ENCODE measurements at regions not wholly inside any gene's neighbourhood (a gene's known extent, or its start where the extent isn't known, plus 50 kb on each side); places are given as distances from the start of the nearest gene placed in this dataset.

GRCh38 chr5:136682986-136683385 is 317.6 kb upstream of the TRPC7 start:
- DNase-seq, result no peak

DNA sequence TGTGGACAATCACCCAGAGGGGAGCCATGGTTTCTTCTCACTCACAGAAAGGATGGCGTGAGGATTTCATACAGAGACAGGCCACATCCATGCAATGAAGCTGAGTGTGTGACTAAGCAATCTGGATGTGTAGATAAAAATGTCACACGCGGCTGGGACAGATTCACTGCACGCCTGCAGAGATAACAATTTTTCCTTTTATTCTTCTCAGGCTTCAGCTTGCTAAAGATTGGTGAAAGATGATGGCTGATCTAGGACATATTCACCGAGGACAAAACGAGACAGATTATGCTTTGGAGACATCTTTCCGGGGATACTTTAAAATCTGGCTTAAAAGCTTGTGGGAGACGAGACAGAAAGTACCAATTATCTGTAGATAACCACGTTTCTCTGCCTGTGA is 313.9 kb upstream of the TRPC7 start:
- no peak for DNase-seq

GRCh38 chr5:136677217-136677616 is 311.9 kb upstream of the TRPC7 start:
- DNase-seq, result no peak

GRCh38 chr5:136676685-136677084 is 311.3 kb upstream of the TRPC7 start:
- no peak for DNase-seq

GRCh38 chr5:136675769-136676168 is 310.4 kb upstream of the TRPC7 start:
- DNase-seq, result no peak

GRCh38 chr5:136674178-136674577 is 308.8 kb upstream of the TRPC7 start:
- no peak for DNase-seq

DNA sequence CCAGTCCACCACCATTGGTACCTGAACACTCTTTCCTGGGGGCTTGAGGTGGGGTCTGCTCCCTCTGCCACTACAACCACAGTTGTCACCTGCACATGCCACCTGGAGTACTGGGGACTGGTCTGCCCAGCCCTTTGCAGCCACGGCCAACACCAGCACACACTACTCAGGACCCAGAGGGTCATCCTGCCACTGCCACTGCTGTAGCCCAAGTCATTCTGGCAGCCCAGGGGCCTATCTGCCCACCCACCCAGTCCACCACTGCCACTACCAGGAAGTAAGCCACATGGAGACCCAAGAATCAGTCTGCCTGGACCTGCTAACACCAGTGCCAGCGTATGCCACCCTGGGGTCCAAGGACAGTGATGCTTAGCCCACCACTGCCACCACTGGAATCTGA is 302.4 kb upstream of the TRPC7 start:
- no peak for DNase-seq

- no peak for DNase-seq
These were observed 301.8 kb upstream of the TRPC7 start for GRCh38 chr5:136666970-136667620.

GRCh38 chr5:136665331-136665730 is 300.0 kb upstream of the TRPC7 start:
- DNase-seq, result no peak

DNA sequence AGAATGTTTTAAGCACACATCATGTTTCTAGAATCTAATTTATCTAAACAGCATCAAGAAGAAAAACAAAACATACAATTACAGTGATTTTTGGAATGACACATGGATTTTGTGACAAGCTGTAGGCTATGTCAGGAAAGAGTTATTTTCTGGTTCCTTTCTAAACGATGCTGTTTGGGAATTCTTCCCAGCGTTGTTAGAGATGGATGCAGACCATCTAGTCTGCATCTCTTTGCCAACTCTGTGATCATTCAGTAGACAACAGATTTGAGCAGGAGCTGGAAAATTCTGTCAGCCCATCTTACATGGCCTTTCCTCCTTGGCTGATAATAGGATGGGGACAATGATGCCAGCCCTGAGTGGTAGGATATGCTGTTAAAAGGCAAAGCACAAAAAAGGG is 295.7 kb upstream of the TRPC7 start:
- DNase-seq, result no peak

GRCh38 chr5:136656811-136657210 is 291.5 kb upstream of the TRPC7 start:
- DNase-seq, result no peak

DNA sequence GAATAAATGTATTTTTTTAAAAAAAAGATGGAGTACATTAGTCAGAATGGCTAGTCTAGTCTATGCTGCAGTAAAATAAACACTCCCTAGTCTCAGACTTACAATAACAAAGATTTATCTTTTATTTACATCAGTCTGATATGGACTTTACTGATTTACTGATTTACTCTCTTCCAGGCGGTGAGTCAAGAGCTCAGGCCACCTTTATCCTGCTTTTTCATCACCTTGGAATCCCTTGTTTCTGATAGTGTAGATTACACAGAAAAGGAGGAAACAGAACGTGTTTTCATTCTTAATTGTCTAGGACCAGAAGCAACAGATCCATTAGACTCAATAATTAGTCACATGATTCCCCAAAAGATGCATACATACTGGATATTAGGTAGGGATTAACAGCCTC is 290.1 kb upstream of the TRPC7 start:
- DNase-seq, result no peak

DNA sequence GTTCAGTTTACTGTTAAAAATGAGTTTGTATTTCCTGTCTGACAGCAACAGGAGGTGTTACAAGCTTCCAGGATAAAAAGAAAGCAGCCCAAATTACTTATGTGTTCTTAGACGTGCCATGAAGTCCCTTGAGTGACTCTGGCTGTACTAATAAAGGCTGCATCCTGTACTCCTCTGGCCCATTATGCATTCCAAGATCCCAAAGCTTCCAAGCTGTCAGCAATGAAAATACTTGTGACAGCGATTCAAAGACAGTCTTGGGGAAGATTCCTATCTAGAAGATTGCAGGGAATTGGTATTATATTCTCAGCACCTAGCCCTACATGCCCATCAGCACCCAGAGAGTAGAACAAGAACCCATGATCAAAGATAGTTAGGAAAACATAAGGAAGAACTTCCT is 281.6 kb upstream of the TRPC7 start:
- no peak for DNase-seq

DNA sequence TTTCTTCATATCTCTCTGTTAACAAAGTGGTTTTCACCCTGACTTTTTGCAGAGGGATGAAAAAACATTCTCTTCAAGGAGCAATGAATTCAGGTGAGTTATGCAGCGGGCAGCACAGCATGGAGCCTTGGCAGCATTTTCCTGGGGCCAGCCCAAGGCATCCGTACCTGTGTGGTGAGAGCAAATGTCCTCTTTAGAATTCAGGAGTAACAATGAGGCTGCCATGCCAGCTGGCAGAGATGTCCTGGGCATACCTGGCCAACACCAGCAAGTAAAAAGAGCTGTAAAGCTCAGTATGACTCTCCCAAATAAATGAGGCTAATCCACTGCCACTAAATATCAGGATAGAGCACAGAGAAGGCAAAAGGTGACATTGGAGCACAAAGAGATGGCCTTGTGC is 277.6 kb upstream of the TRPC7 start:
- no peak for DNase-seq

DNA sequence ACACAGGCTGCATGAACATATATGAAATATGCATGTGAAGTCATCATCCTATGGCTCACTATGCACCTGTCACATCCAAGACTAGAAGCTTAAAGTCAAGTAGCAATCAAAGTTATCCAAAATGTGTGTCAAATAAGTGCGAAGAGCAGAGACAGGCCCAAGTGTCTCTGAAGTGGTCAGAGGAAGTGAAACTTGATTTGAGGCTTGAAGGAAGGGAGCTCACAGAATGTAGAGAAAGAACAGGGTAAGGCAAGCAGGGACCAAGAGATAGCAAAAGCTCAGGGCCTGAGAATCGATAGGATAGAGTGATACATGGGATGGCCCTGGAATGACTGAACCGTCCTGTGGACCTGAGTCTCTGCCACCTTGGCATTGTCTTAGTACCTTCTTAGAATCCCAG is 274.3 kb upstream of the TRPC7 start:
- no peak for DNase-seq

DNA sequence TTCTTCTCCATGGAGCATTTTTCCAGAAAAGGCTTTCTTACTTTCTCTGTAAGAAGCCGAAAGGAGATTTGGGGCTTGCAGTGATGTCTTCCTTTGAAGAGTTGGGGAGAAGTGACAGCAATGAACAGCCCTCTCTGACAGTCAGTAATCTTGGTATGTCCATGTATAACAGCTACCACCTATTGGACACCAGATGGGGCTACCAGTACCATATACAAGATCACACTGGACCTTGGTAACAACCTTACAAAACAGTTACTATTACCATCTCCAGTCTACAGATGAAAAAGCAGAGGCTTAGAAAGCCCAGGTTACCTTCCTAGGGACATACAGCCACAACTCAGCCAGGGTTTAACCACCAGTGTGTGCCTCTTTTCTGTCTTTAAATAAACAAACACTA is 272.7 kb upstream of the TRPC7 start:
- no peak for DNase-seq

DNA sequence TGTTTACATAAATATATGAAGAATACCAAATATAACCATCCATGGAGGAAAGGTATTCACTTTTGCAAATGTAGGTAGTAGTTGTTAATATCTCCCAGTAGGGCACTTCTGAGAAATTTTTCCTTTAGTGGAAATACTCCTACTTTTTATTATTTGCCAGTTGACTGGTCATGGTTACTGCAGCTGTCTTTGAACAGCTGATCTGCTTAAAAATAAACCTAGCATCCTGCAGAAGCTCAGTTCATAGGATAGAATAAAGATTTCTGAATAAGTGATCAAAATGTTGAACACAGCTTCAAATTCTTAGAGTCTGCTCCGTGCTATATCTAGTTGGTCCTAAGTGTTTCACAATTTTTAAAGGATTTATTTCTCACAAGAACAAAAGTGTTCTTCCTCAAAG is 270.7 kb upstream of the TRPC7 start:
- no peak for DNase-seq

- DNase-seq, result no peak
These were observed 265.8 kb upstream of the TRPC7 start for GRCh38 chr5:136631186-136631585.

GRCh38 chr5:136629125-136629792 is 263.9 kb upstream of the TRPC7 start:
- DNase-seq, result no peak

- no peak for DNase-seq
These were observed 261.2 kb upstream of the TRPC7 start for GRCh38 chr5:136626531-136626930.

- no peak for DNase-seq
These were observed 257.4 kb upstream of the TRPC7 start for GRCh38 chr5:136622747-136623146.

DNA sequence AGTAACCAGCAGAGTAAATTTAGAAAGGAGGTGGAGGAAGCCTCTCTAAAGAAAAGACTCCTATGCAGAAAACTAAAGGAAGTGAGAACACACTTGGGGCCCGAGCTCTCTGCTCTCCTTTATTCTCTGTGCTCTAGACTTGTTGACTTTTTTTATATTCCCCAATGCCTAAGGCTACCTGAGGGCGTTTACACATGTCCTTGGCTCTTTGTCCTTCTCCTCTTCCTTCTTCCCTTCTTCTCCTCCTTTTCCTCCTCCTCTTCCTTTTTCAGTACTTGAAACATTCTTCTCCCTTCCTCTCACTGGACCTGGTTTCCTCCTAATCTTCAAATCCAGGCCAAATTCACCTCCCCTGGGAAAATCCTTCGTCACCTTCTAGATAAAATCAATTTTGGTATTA is 256.4 kb upstream of the TRPC7 start:
- no peak for DNase-seq

GRCh38 chr5:136620621-136621020 is 255.3 kb upstream of the TRPC7 start:
- no peak for DNase-seq

GRCh38 chr5:136620016-136620419 is 254.7 kb upstream of the TRPC7 start:
- no peak for DNase-seq

- no peak for DNase-seq
These were observed 254.2 kb upstream of the TRPC7 start for GRCh38 chr5:136619556-136619955.
